GM19238 (cell line): ENCODE measurements at regions not wholly inside any gene's neighbourhood (a gene's known extent, or its start where the extent isn't known, plus 50 kb on each side); places are given as distances from the start of the nearest gene placed in this dataset.

Source experiments
- DNase-seq: peaks from one replicate; pipeline ENCODE4 v3.0.0; 2011; ENCODE audit warnings: low spot score; ENCODE audit not compliant: insufficient read length

- DNase-seq: no peak
Measured at GRCh38 chr13:74206855-74207254, 72.7 kb upstream of the KLF12 start.

- DNase-seq: no peak
Measured at GRCh38 chr13:74206061-74206561, 71.9 kb upstream of the KLF12 start.

- no peak for DNase-seq
Measured at GRCh38 chr13:74205313-74205690, 71.1 kb upstream of the KLF12 start.

- no peak for DNase-seq
Measured at GRCh38 chr13:74204602-74205312, 70.6 kb upstream of the KLF12 start.

GRCh38 chr13:74203576-74203975 is 69.4 kb upstream of the KLF12 start:
- DNase-seq: no peak

- no peak for DNase-seq
Measured at GRCh38 chr13:74202129-74202813, 68.1 kb upstream of the KLF12 start.

- DNase-seq: no peak
Measured at GRCh38 chr13:74201530-74201929, 67.3 kb upstream of the KLF12 start.

GRCh38 chr13:74200081-74200480 is 65.9 kb upstream of the KLF12 start:
- DNase-seq: no peak

- no peak for DNase-seq
Measured at GRCh38 chr13:74197677-74198429, 63.6 kb upstream of the KLF12 start.

GRCh38 chr13:74194846-74195245 is 60.6 kb upstream of the KLF12 start:
- DNase-seq: no peak

- DNase-seq: no peak
Measured at GRCh38 chr13:74193391-74193790, 59.2 kb upstream of the KLF12 start.

- no peak for DNase-seq
Measured at GRCh38 chr13:74191410-74191809, 57.2 kb upstream of the KLF12 start.

GRCh38 chr13:74190999-74191398 is 56.8 kb upstream of the KLF12 start:
- no peak for DNase-seq

- DNase-seq: no peak
Measured at GRCh38 chr13:74187564-74187963, 53.4 kb upstream of the KLF12 start.

GRCh38 chr13:74184283-74184682 is 50.1 kb upstream of the KLF12 start:
- DNase-seq: no peak
